H9 (cell line): ENCODE measurements at regions not wholly inside any gene's neighbourhood (a gene's known extent, or its start where the extent isn't known, plus 50 kb on each side); places are given as distances from the start of the nearest gene placed in this dataset.

Experiments
- DNase-seq: peaks from one replicate; pipeline ENCODE4 v3.0.0-alpha.2; 2017
- H2AFZ ChIP-seq: one replicate; pipeline ENCODE4 v1.6.1; 2013; ENCODE audit warnings: mild to moderate bottlenecking, low read length, control low read depth, moderate library complexity
- H2AK5ac ChIP-seq: 2 replicates; pipeline ENCODE4 v1.6.1; 2013; ENCODE audit warnings: low read length, control low read depth, mixed read lengths; ENCODE audit not compliant: insufficient read length
- H2BK120ac ChIP-seq: one replicate; pipeline ENCODE4 v1.6.1; 2013; ENCODE audit warnings: low read depth, mild to moderate bottlenecking, low read length, control low read depth, inconsistent platforms; ENCODE audit not compliant: poor library complexity, severe bottlenecking
- H2BK12ac ChIP-seq: 2 replicates; pipeline ENCODE4 v1.6.1; 2013; ENCODE audit warnings: low read length, control low read depth, mixed read lengths, low read depth; ENCODE audit not compliant: insufficient read length
- H2BK15ac ChIP-seq: 2 replicates; pipeline ENCODE4 v1.6.1; 2013; ENCODE audit warnings: low read depth, low read length, control low read depth
- H2BK20ac ChIP-seq: one replicate; pipeline ENCODE4 v1.6.1; 2013; ENCODE audit warnings: low read depth, mild to moderate bottlenecking, low read length, control low read depth, inconsistent platforms; ENCODE audit not compliant: poor library complexity, severe bottlenecking
- H2BK5ac ChIP-seq: 2 replicates; pipeline ENCODE4 v1.6.1; 2013; ENCODE audit warnings: low read length, control low read depth, mixed read lengths; ENCODE audit not compliant: insufficient read length
- H3K14ac ChIP-seq: 2 replicates; pipeline ENCODE4 v1.6.1; 2013; ENCODE audit warnings: low read length, control low read depth; ENCODE audit not compliant: insufficient read depth
- H3K18ac ChIP-seq: 2 replicates; pipeline ENCODE4 v1.6.1; 2013; ENCODE audit warnings: low read depth, mild to moderate bottlenecking, mixed read lengths, low read length, control low read depth; ENCODE audit not compliant: insufficient read length
- H3K23ac ChIP-seq: 2 replicates; pipeline ENCODE4 v1.6.1; 2013; ENCODE audit warnings: low read length, control low read depth, mixed read lengths, low read depth; ENCODE audit not compliant: insufficient read length
- H3K23me2 ChIP-seq: 2 replicates; pipeline ENCODE4 v1.6.1; 2013; ENCODE audit warnings: low read depth, mild to moderate bottlenecking, mixed read lengths, low read length, control low read depth; ENCODE audit not compliant: insufficient read length, poor library complexity, severe bottlenecking
- H3K27ac ChIP-seq: 2 replicates; pipeline ENCODE4 v1.5.1; 2013; ENCODE audit warnings: low read length, control low read depth, mixed read lengths, low read depth; ENCODE audit not compliant: insufficient read length
- H3K27me3 ChIP-seq: 2 replicates; pipeline ENCODE4 v1.6.1; 2013; ENCODE audit warnings: low read length, control low read depth, inconsistent platforms; ENCODE audit not compliant: insufficient read depth
- H3K4ac ChIP-seq: 2 replicates; pipeline ENCODE4 v1.6.1; 2013; ENCODE audit warnings: low read depth, mild to moderate bottlenecking, control low read depth, inconsistent platforms, low read length, moderate library complexity
- H3K4me1 ChIP-seq: 2 replicates; pipeline ENCODE4 v1.6.1; 2013; ENCODE audit warnings: low read length, control low read depth, inconsistent platforms; ENCODE audit not compliant: insufficient read depth
- H3K4me2 ChIP-seq: 2 replicates; pipeline ENCODE4 v1.6.1; 2013; ENCODE audit warnings: low read length, control low read depth, mixed read lengths; ENCODE audit not compliant: insufficient read length, insufficient read depth
- H3K56ac ChIP-seq: 2 replicates; pipeline ENCODE4 v1.6.1; 2013; ENCODE audit warnings: low read depth, mild to moderate bottlenecking, mixed read lengths, low read length, control low read depth; ENCODE audit not compliant: insufficient read length
- H3K79me1 ChIP-seq: 2 replicates; pipeline ENCODE4 v1.6.1; 2013; ENCODE audit warnings: low read depth, mild to moderate bottlenecking, moderate library complexity, low read length, control low read depth, inconsistent platforms; ENCODE audit not compliant: insufficient read depth, poor library complexity, severe bottlenecking
- H3K79me2 ChIP-seq: 2 replicates; pipeline ENCODE4 v1.6.1; 2013; ENCODE audit warnings: low read length, control low read depth, inconsistent platforms; ENCODE audit not compliant: insufficient read depth
- H3K9ac ChIP-seq: 2 replicates; pipeline ENCODE4 v1.6.1; 2013; ENCODE audit warnings: low read length, control low read depth, mixed read lengths; ENCODE audit not compliant: insufficient read length; ENCODE audit errors: extremely low read depth
- H3K9me3 ChIP-seq: one replicate; pipeline ENCODE4 v1.6.1; 2013; ENCODE audit warnings: low read depth, low read length, inconsistent platforms; ENCODE audit not compliant: control insufficient read depth
- H3T11ph ChIP-seq: one replicate; pipeline ENCODE4 v1.6.1; 2013; ENCODE audit warnings: mild to moderate bottlenecking, low read length, control low read depth, inconsistent platforms
- H4K20me1 ChIP-seq: one replicate; pipeline ENCODE4 v1.6.1; 2013; ENCODE audit not compliant: control insufficient read depth, insufficient read length, insufficient read depth
- H4K5ac ChIP-seq: 2 replicates; pipeline ENCODE4 v1.6.1; 2013; ENCODE audit warnings: low read depth, mild to moderate bottlenecking, mixed read lengths, low read length, control low read depth; ENCODE audit not compliant: insufficient read length
- H4K8ac ChIP-seq: replicated peaks from 2 replicates; pipeline ENCODE4 v1.6.1; 2013; ENCODE audit warnings: low read length, control low read depth, mixed read lengths, low read depth; ENCODE audit not compliant: insufficient read length
- H4K91ac ChIP-seq: 2 replicates; pipeline ENCODE4 v1.6.1; 2013; ENCODE audit warnings: low read depth, mild to moderate bottlenecking, moderate library complexity, mixed read lengths, low read length, control low read depth; ENCODE audit not compliant: insufficient read length
- H3K27ac Mint-ChIP-seq, 3 experiments: 2 replicates in 2 of 3; 3 replicates in 1 of 3; pipeline ENCODE4 v1.8.0; 2020 to 2021; ENCODE audit warnings: mixed read lengths in 3 of 3, mild to moderate bottlenecking in 1 of 3, moderate library complexity in 1 of 3
- H3K27me3 Mint-ChIP-seq: 2 replicates; pipeline ENCODE4 v1.8.0; 2021; ENCODE audit warnings: low read depth, mild to moderate bottlenecking, moderate library complexity, mixed read lengths
- H3K36me3 Mint-ChIP-seq, 3 experiments: 2 replicates in 2 of 3; 3 replicates in 1 of 3; pipeline ENCODE4 v1.8.0; 2020 to 2021; ENCODE audit warnings: low read depth in 3 of 3, mixed read lengths in 3 of 3; ENCODE audit not compliant: insufficient read depth in 1 of 3
- H3K4me1 Mint-ChIP-seq, 2 experiments: 2 replicates each; pipeline ENCODE4 v1.8.0; 2020; ENCODE audit warnings: mixed read lengths in 2 of 2
- H3K4me3 Mint-ChIP-seq, 2 experiments: 2 replicates in 1 of 2; 3 replicates in 1 of 2; pipeline ENCODE4 v1.8.0; 2020 to 2021; ENCODE audit warnings: mild to moderate bottlenecking in 2 of 2, mixed read lengths in 2 of 2, moderate library complexity in 1 of 2
- H3K9me3 Mint-ChIP-seq, 2 experiments: 2 replicates in 1 of 2; 3 replicates in 1 of 2; pipeline ENCODE4 v1.8.0; 2020; ENCODE audit warnings: mild to moderate bottlenecking in 2 of 2, mixed read lengths in 2 of 2, moderate library complexity in 1 of 2
- WGBS: extraction: QIAGEN DNeasy Blood & Tissue Kit; methylation state at CpG from one replicate; pipeline ENCODE4 v1.1.7; 2013; ENCODE audit warnings: missing lambda C conversion rate, low lambda C conversion rate, mixed read lengths; ENCODE audit not compliant: insufficient read length; ENCODE audit errors: extremely low coverage; 5-methylcytosine and 5-hydroxymethylcytosine counted together
- TF ChIP-seq, protein P1 (sequence below): fragments of 200-600 bp; sonication (generic); conservative IDR thresholded peaks from 3 replicates; pipeline ENCODE4 v1.8.0; 2021; ENCODE audit warnings: antibody characterized with exemption, mild to moderate bottlenecking

DNA sequence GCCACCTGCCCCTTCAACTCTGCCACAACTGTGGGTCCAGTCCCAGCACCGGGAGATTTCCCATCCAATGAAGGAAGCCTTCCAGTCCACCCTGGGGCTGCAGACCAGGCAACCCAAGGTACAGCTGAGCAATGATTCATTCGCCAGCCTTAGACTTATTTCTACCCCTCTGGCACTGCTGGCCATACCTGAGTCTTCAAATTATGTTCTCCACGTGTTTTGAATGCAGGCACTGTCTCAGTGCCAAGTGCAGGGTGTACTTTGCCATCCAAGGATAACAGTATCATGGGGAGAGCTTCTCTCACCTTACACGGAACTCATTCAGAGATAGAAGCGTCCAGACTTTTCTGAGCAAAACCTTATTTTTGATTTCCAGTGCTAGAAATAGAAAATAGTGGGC lies 175.6 kb downstream of the ZFP64 start:
- Histone ChIP-seq H2AFZ (no peak overlapping the region), H3K14ac (no peak overlapping the region), H4K8ac (no peak overlapping the region), H3K4me2 (no peak overlapping the region), H2BK20ac (no peak overlapping the region), H4K20me1 (no peaks in the 10 kb centered on the region), H3K23ac (no peak overlapping the region), H3K79me2 (no peaks in the 10 kb centered on the region), H3K27ac (no peak overlapping the region), H2BK120ac (no peak overlapping the region), H2BK12ac (no peak overlapping the region), H2BK15ac (no peak overlapping the region), H3K4me1 (no peaks in the 10 kb centered on the region), H3K23me2 (no peaks in the 10 kb centered on the region), H3K9me3 (no peaks in the 10 kb centered on the region), H3K9ac (no peak overlapping the region), H3K79me1 (no peaks in the 10 kb centered on the region), H4K91ac (no peak overlapping the region), H4K5ac (no peak overlapping the region), H2AK5ac (no peak overlapping the region), H3K4ac (peak overlapping the region; percentile 27; the same call in 1 of the 2 replicates), H3K56ac (no peak overlapping the region), H3K27me3 (no peaks in the 10 kb centered on the region), H3T11ph (no peak overlapping the region), H2BK5ac (no peak overlapping the region), H3K18ac (no peak overlapping the region)
- Mint-ChIP-seq H3K9me3 (no peaks in the 10 kb centered on the region; a peak in 1 of 5 replicates), H3K27me3 (no peaks in the 10 kb centered on the region), H3K4me3 (no peak overlapping the region), H3K4me1 (peaks cover 22 to 33% of the 10 kb centered on the region in 2 experiments), H3K27ac (peak overlapping the region in 1 of 3 experiments; percentile 24; a peak in 1 of 7 replicates), H3K36me3 (0 out of 7 replicates have a peak, but pooled peaks cover 0 to under 1% (median 0%) of the 10 kb centered on the region in 3 experiments)
- WGBS: no CpG with 5 or more reads among the region's 5 CpGs
- TF ChIP-seq, protein P1, sequence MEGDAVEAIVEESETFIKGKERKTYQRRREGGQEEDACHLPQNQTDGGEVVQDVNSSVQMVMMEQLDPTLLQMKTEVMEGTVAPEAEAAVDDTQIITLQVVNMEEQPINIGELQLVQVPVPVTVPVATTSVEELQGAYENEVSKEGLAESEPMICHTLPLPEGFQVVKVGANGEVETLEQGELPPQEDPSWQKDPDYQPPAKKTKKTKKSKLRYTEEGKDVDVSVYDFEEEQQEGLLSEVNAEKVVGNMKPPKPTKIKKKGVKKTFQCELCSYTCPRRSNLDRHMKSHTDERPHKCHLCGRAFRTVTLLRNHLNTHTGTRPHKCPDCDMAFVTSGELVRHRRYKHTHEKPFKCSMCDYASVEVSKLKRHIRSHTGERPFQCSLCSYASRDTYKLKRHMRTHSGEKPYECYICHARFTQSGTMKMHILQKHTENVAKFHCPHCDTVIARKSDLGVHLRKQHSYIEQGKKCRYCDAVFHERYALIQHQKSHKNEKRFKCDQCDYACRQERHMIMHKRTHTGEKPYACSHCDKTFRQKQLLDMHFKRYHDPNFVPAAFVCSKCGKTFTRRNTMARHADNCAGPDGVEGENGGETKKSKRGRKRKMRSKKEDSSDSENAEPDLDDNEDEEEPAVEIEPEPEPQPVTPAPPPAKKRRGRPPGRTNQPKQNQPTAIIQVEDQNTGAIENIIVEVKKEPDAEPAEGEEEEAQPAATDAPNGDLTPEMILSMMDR: no peak
- no peak for DNase-seq
